ENCODE measurements at regions not wholly inside any gene's neighbourhood (a gene's known extent, or its start where the extent isn't known, plus 50 kb on each side); places are given as distances from the start of the nearest gene placed in this dataset.

GRCh38 chr4:187118166-187118565, 394.5 kb upstream of the FAT1 start:
- ATAC-seq = no peak
- Histone ChIP-seq H3K9me3 (no peaks in the 10 kb centered on the region), H3K4me1 (no peaks in the 10 kb centered on the region), H3K36me3 (no peaks in the 10 kb centered on the region), H3K27me3 (no peaks in the 10 kb centered on the region), H3K27ac (no peak overlapping the region), H3K4me3 (no peak overlapping the region)
- intact Hi-C loops (cut with DNase I) = no loop called here
- WGBS (ENCODE audit: insufficient coverage, low coverage, low lambda C conversion rate, missing lambda C conversion rate) = 57% methylated on average over 4 of the region's 4 CpGs
- DNase-seq = no peak
- no peak for TF ChIP-seq POLR2A (IDR thresholded peaks at IDR 0.05)
- no peak for TF ChIP-seq CTCF (IDR thresholded peaks at IDR 0.05)

DNA sequence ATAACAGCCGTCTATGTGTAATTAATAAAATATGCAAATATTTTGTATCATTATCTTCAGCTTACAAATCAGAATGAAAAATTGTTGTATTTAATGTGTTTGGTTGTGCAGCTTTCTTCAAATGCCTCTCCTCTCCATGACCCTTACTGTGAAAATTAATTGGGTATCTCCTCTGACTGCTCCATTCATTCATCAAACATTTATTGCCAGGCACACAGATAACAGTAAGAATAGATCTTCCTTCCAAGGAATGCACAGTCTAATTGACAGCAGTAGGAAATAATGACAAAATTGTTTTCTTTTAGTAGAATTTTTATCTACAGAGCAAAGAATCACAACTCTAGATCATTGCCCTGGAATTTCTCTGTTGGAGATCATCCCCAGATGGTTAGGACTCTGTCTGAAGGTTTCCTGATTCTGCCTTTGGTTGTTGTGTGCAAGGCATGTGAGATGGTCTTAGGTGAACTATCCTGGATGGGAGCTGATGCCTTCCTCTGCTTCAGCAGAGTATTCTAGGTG, 395.0 kb upstream of the FAT1 start:
- no peak for DNase-seq
- H3K9me3 ChIP-seq = no peaks in the 10 kb centered on the region
- TF ChIP-seq CTCF (IDR thresholded peaks at IDR 0.05) (no peak), POLR2A (IDR thresholded peaks at IDR 0.05) (no peak)
- H3K27me3 ChIP-seq = no peaks in the 10 kb centered on the region
- no peak for ATAC-seq
- no peaks in the 10 kb centered on the region for H3K36me3 ChIP-seq
- H3K27ac ChIP-seq = no peak overlapping the region
- H3K4me3 ChIP-seq = no peak overlapping the region
- H3K4me1 ChIP-seq = no peaks in the 10 kb centered on the region
- intact Hi-C loops (cut with DNase I) = no loop called here
- WGBS (ENCODE audit: insufficient coverage, low coverage, low lambda C conversion rate, missing lambda C conversion rate) = 36% methylated on average over 1 of the region's 1 CpG

GRCh38 chr4:187124331-187124730, 400.7 kb upstream of the FAT1 start:
- H3K27ac ChIP-seq = no peak overlapping the region
- 71% methylated on average over 7 of the region's 12 CpGs for WGBS (ENCODE audit: insufficient coverage, low coverage, low lambda C conversion rate, missing lambda C conversion rate)
- no peaks in the 10 kb centered on the region for H3K27me3 ChIP-seq
- intact Hi-C loops (cut with DNase I) = no loop called here
- H3K4me1 ChIP-seq = no peaks in the 10 kb centered on the region
- no peak overlapping the region for H3K4me3 ChIP-seq
- ATAC-seq (no peak), DNase-seq (no peak)
- no peaks in the 10 kb centered on the region for H3K9me3 ChIP-seq
- TF ChIP-seq POLR2A (IDR thresholded peaks at IDR 0.05) (no peak), CTCF (IDR thresholded peaks at IDR 0.05) (no peak)
- no peaks in the 10 kb centered on the region for H3K36me3 ChIP-seq

DNA sequence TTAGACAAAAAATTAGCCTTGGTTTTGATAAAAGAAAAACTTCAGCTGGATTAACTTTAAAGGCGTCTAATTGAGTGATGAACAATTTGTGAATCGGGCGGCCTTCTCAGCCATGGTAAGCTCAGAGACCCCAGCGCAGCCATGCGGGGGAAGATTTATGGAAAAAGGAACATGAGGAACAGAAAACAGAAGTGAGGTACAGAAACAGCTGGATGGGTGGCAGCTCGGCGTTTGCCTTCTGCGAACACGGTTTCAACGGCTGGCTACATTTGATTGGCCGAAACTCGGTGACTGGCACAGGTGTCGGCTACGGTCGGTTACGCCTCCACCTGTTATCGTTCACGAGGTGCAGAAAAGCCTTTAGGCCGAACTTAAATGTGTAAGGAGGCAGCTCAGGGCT, 401.4 kb upstream of the FAT1 start:
- TF ChIP-seq CTCF (IDR thresholded peaks at IDR 0.05) (no peak), POLR2A (IDR thresholded peaks at IDR 0.05) (no peak)
- Histone ChIP-seq H3K36me3 (no peaks in the 10 kb centered on the region), H3K9me3 (no peaks in the 10 kb centered on the region), H3K4me1 (no peaks in the 10 kb centered on the region), H3K27me3 (no peaks in the 10 kb centered on the region), H3K4me3 (no peak overlapping the region), H3K27ac (no peak overlapping the region)
- 79% methylated on average over 8 of the region's 19 CpGs for WGBS (ENCODE audit: insufficient coverage, low coverage, low lambda C conversion rate, missing lambda C conversion rate)
- intact Hi-C loops (cut with DNase I) = no loop called here
- DNase-seq = no peak
- no peak for ATAC-seq

- no peaks in the 10 kb centered on the region for H3K27me3 ChIP-seq
- H3K9me3 ChIP-seq = no peaks in the 10 kb centered on the region
- ATAC-seq (no peak), DNase-seq (no peak)
- no peak overlapping the region for H3K27ac ChIP-seq
- H3K4me1 ChIP-seq = no peaks in the 10 kb centered on the region
- H3K36me3 ChIP-seq = no peaks in the 10 kb centered on the region
- 64% methylated on average over 3 of the region's 3 CpGs for WGBS (ENCODE audit: insufficient coverage, low coverage, low lambda C conversion rate, missing lambda C conversion rate)
- no peak overlapping the region for H3K4me3 ChIP-seq
- intact Hi-C loops (cut with DNase I) = no loop called here
- TF ChIP-seq POLR2A (IDR thresholded peaks at IDR 0.05) = no peak
- no peak for TF ChIP-seq CTCF (IDR thresholded peaks at IDR 0.05)
Observed at GRCh38 chr4:187127456-187127855, 403.8 kb upstream of the FAT1 start.
